Liver (tissue), 8 donors: ENCODE measurements at regions not wholly inside any gene's neighbourhood (a gene's known extent, or its start where the extent isn't known, plus 50 kb on each side); places are given as distances from the start of the nearest gene placed in this dataset.
A peak's percentile ranks its signal among the peaks of the same experiment; 100 is the strongest.

ENCODE experiments used
- DNase-seq: peaks from one replicate; pipeline ENCODE4 v3.0.0-alpha.2; 2017; ENCODE audit warnings: low spot score
- H3K27ac ChIP-seq, 2 donors: one replicate each; pipeline ENCODE4 v1.7.0; 2013; ENCODE audit warnings: inconsistent platforms in 2 of 2, low read length in 2 of 2, control low read depth in 1 of 2, low read depth in 1 of 2, mild to moderate bottlenecking in 1 of 2
- H3K27me3 ChIP-seq, 4 donors: one replicate each; pipeline versions ENCODE4 v1.6.1 to v1.7.0; 2013; ENCODE audit warnings: low read length in 3 of 4, inconsistent platforms in 1 of 4, mild to moderate bottlenecking in 1 of 4, moderate library complexity in 1 of 4; ENCODE audit not compliant: control insufficient read depth in 4 of 4, insufficient read depth in 4 of 4
- H3K36me3 ChIP-seq, 4 donors: one replicate each; pipeline versions ENCODE4 v1.6.1 to v1.7.0; 2013; ENCODE audit warnings: low read length in 3 of 4, mild to moderate bottlenecking in 3 of 4, low read depth in 1 of 4, moderate library complexity in 1 of 4; ENCODE audit not compliant: control insufficient read depth in 4 of 4, insufficient read depth in 3 of 4
- H3K4me1 ChIP-seq, 4 donors: one replicate each; pipeline versions ENCODE4 v1.6.1 to v1.7.0; 2013; ENCODE audit warnings: low read length in 3 of 4, mild to moderate bottlenecking in 3 of 4, moderate library complexity in 1 of 4; ENCODE audit not compliant: control insufficient read depth in 4 of 4, insufficient read depth in 4 of 4
- H3K4me3 ChIP-seq, 3 donors: one replicate each; pipeline versions ENCODE4 v1.6.1 to v1.7.0; 2013; ENCODE audit warnings: low read length in 3 of 3, control low read depth in 1 of 3, low read depth in 1 of 3, mild to moderate bottlenecking in 1 of 3
- H3K9ac ChIP-seq, 2 donors: one replicate each; pipeline ENCODE4 v1.7.0; 2013; ENCODE audit warnings: low read length in 2 of 2, mild to moderate bottlenecking in 2 of 2, moderate library complexity in 2 of 2, control low read depth in 1 of 2, low read depth in 1 of 2
- H3K9me3 ChIP-seq, 4 donors: one replicate each; pipeline versions ENCODE4 v1.6.1 to v1.7.0; 2013; ENCODE audit warnings: low read length in 3 of 4; ENCODE audit not compliant: control insufficient read depth in 4 of 4
- CTCF ChIP-seq: fragments of 150-350 bp; IDR thresholded peaks from 2 replicates; pipeline ENCODE4 v1.5.1; 2017; ENCODE audit warnings: improper control_type of control experiment, low read depth, low read length; ENCODE audit not compliant: missing input control
- FOXA1 ChIP-seq: IDR thresholded peaks from 2 replicates; pipeline ENCODE4 v1.6.1; 2016; ENCODE audit warnings: antibody characterized with exemption
- GABPA ChIP-seq, 2 donors: IDR thresholded peaks in 1 of 2; conservative IDR thresholded peaks in 1 of 2; 2 replicates each; pipeline ENCODE4 v1.6.1; 2016; ENCODE audit warnings: antibody characterized with exemption in 2 of 2, mild to moderate bottlenecking in 1 of 2, moderate library complexity in 1 of 2
- HNF4A ChIP-seq, 2 donors: conservative IDR thresholded peaks; 2 replicates each; pipeline ENCODE4 v1.6.1; 2016; ENCODE audit warnings: antibody characterized with exemption in 2 of 2, mild to moderate bottlenecking in 2 of 2
- HNF4G ChIP-seq: IDR thresholded peaks from 2 replicates; pipeline ENCODE4 v1.6.1; 2016; ENCODE audit warnings: antibody characterized with exemption
- JUND ChIP-seq, 2 donors: IDR thresholded peaks; 2 replicates each; pipeline ENCODE4 v1.6.1; 2016; ENCODE audit warnings: antibody characterized with exemption in 2 of 2
- NR2F2 ChIP-seq: IDR thresholded peaks from 2 replicates; pipeline ENCODE4 v1.6.1; 2016; ENCODE audit warnings: antibody characterized with exemption
- RAD21 ChIP-seq, 2 donors: IDR thresholded peaks; 2 replicates each; pipeline ENCODE4 v1.6.1; 2016; ENCODE audit warnings: antibody characterized with exemption in 2 of 2, mild to moderate bottlenecking in 2 of 2
- REST ChIP-seq: IDR thresholded peaks from 2 replicates; pipeline ENCODE4 v1.6.1; 2016; ENCODE audit warnings: antibody characterized with exemption, mild to moderate bottlenecking
- RXRA ChIP-seq, 2 donors: IDR thresholded peaks; 2 replicates each; pipeline ENCODE4 v1.6.1; 2017 to 2018; ENCODE audit warnings: antibody characterized with exemption in 2 of 2, mild to moderate bottlenecking in 1 of 2
- TAF1 ChIP-seq: conservative IDR thresholded peaks from 2 replicates; pipeline ENCODE4 v1.6.1; 2016; ENCODE audit warnings: antibody characterized with exemption, mild to moderate bottlenecking
- YY1 ChIP-seq: IDR thresholded peaks from 2 replicates; pipeline ENCODE4 v1.6.1; 2016; ENCODE audit warnings: antibody characterized with exemption, mild to moderate bottlenecking
- WGBS: extraction: QIAGEN DNeasy Blood & Tissue Kit; methylation state at CpG from one replicate; pipeline ENCODE4 v1.1.7; 2013; 5-methylcytosine and 5-hydroxymethylcytosine counted together
- TF ChIP-seq, protein P1 (sequence below): IDR thresholded peaks from 2 replicates; pipeline ENCODE4 v1.6.1; 2016; ENCODE audit warnings: antibody characterized with exemption
- TF ChIP-seq, protein P2 (sequence below): IDR thresholded peaks from 2 replicates; pipeline ENCODE4 v1.6.1; 2016; ENCODE audit warnings: antibody characterized with exemption
- donor health status: healthy.
- donor health status: healthy.
- donor health status: healthy.
- donor health status: healthy.
- donor health status: healthy.

DNA sequence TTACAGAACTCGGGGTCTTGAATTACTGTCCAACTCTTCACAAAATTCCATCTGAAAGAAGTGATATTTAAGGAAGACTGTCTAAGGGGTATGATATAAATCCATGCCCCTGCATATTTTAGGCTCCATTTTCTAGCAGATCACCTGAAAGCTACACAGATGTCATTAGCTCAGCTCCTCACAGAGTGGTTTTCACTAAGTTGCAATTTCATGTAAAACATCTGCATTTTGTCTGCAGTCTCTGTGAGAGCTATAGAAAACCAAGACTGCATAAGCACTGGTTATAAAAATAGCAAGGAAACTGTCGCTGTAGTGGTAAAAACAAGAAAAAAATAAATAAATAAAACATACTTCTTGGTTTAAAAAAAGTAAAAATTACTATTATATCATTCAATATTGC is 103.4 kb downstream of the RPL27A start:
- no peaks in the 10 kb centered on the region for H3K27me3 ChIP-seq
- no peak for DNase-seq
- no peak overlapping the region for H3K9ac ChIP-seq
- no peaks in the 10 kb centered on the region for H3K36me3 ChIP-seq
- peaks cover 0 to 16% (median 7%) of the 10 kb centered on the region in 4 donors for H3K4me1 ChIP-seq
- H3K4me3 ChIP-seq, result no peak overlapping the region
- 90% methylated on average over 2 of the region's 2 CpGs for WGBS
- no peaks in the 10 kb centered on the region for H3K9me3 ChIP-seq
- H3K27ac ChIP-seq, result no peak overlapping the region
- TF ChIP-seq, protein P1, sequence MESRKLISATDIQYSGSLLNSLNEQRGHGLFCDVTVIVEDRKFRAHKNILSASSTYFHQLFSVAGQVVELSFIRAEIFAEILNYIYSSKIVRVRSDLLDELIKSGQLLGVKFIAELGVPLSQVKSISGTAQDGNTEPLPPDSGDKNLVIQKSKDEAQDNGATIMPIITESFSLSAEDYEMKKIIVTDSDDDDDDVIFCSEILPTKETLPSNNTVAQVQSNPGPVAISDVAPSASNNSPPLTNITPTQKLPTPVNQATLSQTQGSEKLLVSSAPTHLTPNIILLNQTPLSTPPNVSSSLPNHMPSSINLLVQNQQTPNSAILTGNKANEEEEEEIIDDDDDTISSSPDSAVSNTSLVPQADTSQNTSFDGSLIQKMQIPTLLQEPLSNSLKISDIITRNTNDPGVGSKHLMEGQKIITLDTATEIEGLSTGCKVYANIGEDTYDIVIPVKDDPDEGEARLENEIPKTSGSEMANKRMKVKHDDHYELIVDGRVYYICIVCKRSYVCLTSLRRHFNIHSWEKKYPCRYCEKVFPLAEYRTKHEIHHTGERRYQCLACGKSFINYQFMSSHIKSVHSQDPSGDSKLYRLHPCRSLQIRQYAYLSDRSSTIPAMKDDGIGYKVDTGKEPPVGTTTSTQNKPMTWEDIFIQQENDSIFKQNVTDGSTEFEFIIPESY, result no peak
- TF ChIP-seq HNF4A (conservative IDR thresholded peaks at IDR 0.05) (no peak), RXRA (IDR thresholded peaks at IDR 0.05) (no peak), CTCF (no peak), FOXA1 (no peak), NR2F2 (no peak), REST (no peak), JUND (IDR thresholded peaks at IDR 0.05) (no peak), YY1 (no peak), HNF4G (no peak), TAF1 (no peak)
- TF ChIP-seq, protein P2, sequence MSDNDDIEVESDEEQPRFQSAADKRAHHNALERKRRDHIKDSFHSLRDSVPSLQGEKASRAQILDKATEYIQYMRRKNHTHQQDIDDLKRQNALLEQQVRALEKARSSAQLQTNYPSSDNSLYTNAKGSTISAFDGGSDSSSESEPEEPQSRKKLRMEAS, result no peak

DNA sequence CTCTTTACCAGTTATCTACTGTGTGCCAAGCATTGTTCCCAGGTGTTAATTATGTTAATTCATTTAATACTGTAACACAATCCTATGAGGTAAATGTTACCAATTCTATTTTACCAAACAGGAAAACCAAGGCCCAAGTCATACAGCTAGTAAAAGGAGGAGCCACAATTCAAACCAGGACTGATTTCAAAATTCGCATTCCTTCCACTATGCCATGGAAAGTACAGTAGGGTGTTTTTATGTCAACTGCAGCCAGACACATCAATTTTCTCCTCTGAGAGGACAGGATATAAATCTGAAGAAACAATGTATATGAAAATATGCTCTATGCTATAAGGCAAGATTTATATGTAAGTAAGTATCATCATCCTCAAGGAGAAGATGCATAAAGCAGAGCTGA is 104.3 kb downstream of the RPL27A start:
- no peak overlapping the region for H3K4me3 ChIP-seq
- DNase-seq, result no peak
- peaks cover 0 to 16% (median 8%) of the 10 kb centered on the region in 4 donors for H3K4me1 ChIP-seq
- TF ChIP-seq GABPA (IDR thresholded peaks at IDR 0.05 in 1 of 2, conservative IDR thresholded peaks at IDR 0.05 in 1 of 2) (no peak), RAD21 (IDR thresholded peaks at IDR 0.05) (peak in 1 of 2 donors; percentile 5)
- H3K36me3 ChIP-seq, result no peaks in the 10 kb centered on the region
- H3K9me3 ChIP-seq, result no peaks in the 10 kb centered on the region
- no peaks in the 10 kb centered on the region for H3K27me3 ChIP-seq
- no peak overlapping the region for H3K27ac ChIP-seq
- H3K9ac ChIP-seq, result no peak overlapping the region
- 92% methylated on average over 1 of the region's 1 CpG for WGBS
